Body of pancreas (tissue), 4 donors: ENCODE measurements at regions not wholly inside any gene's neighbourhood (a gene's known extent, or its start where the extent isn't known, plus 50 kb on each side); places are given as distances from the start of the nearest gene placed in this dataset.

Experiments
- ATAC-seq: fragments of 150-250 bp; one replicate; pipeline ENCODE4 v1.9.1; 2016
- DNase-seq, 4 donors: peaks; one replicate each; pipeline ENCODE4 v3.0.0-alpha.2; 2019
- H3K27ac ChIP-seq, 4 donors: fragments of 200-600 bp; sonication (generic); 1 replicate in 3 of 4; 2 replicates in 1 of 4; pipeline versions ENCODE4 v1.5.1 to v1.6.1; 2016 to 2019; ENCODE audit warnings: mild to moderate bottlenecking in 1 of 4, mixed read lengths in 1 of 4, moderate library complexity in 1 of 4
- H3K27me3 ChIP-seq, 2 donors: fragments of 200-600 bp; sonication (generic); one replicate each; pipeline ENCODE4 v1.6.0; 2016; ENCODE audit warnings: mild to moderate bottlenecking in 1 of 2
- H3K36me3 ChIP-seq, 2 donors: fragments of 200-600 bp; sonication (generic); replicated peaks in 1 of 2; 2 replicates each; pipeline ENCODE4 v1.5.1; 2016; ENCODE audit warnings: low read depth in 2 of 2; ENCODE audit not compliant: insufficient read depth in 1 of 2
- H3K4me1 ChIP-seq: fragments of 200-600 bp; sonication (generic); one replicate; pipeline ENCODE4 v1.6.0; 2016
- H3K4me3 ChIP-seq, 2 donors: fragments of 200-600 bp; sonication (generic); 1 replicate in 1 of 2; 2 replicates in 1 of 2; pipeline ENCODE4 v1.5.1; 2016 to 2019
- H3K9me3 ChIP-seq, 3 donors: fragments of 200-600 bp; sonication (generic); 1 replicate in 2 of 3; 2 replicates in 1 of 3; pipeline ENCODE4 v1.5.1; 2016
- CTCF ChIP-seq, 7 experiments: fragments of 450-650 bp in 4 of 7; fragments of 200-600 bp in 3 of 7; sonication (generic) in 3 of 7; IDR thresholded peaks; one replicate each; pipeline ENCODE4 v1.5.1; 2016 to 2019; ENCODE audit warnings: antibody characterized with exemption in 7 of 7
- POLR2A ChIP-seq, 3 donors: fragments of 450-650 bp; IDR thresholded peaks; one replicate each; pipeline ENCODE4 v1.6.1; 2016; ENCODE audit warnings: antibody characterized with exemption in 3 of 3, mild to moderate bottlenecking in 2 of 3
- WGBS, 2 donors: methylation state at CpG; one replicate each; pipeline ENCODE4 v1.1.5; 2017; 5-methylcytosine and 5-hydroxymethylcytosine counted together
- intact Hi-C: fragments of 100-400 bp; cut with DNase I; formaldehyde crosslinking; loops from one replicate; pipeline ENCODE4 v1.15.1; 2023

- no peaks in the 10 kb centered on the region for H3K36me3 ChIP-seq
- H3K27ac ChIP-seq = no peak overlapping the region
- 65 to 70% methylated on average over 4 of the region's 4 CpGs for WGBS, 2 donors
- H3K27me3 ChIP-seq = no peaks in the 10 kb centered on the region
- no peaks in the 10 kb centered on the region for H3K4me1 ChIP-seq
- no peaks in the 10 kb centered on the region for H3K9me3 ChIP-seq
- no peak for TF ChIP-seq CTCF (IDR thresholded peaks at IDR 0.05)
- TF ChIP-seq POLR2A (IDR thresholded peaks at IDR 0.05) = no peak
- intact Hi-C loops = no loop called here
- ATAC-seq = no peak
- no peak overlapping the region for H3K4me3 ChIP-seq
- no peak for DNase-seq
Measured at GRCh38 chr21:16022116-16022515, 292.3 kb downstream of the USP25 start.

- intact Hi-C loops = no loop called here
- H3K27me3 ChIP-seq = no peaks in the 10 kb centered on the region
- no peaks in the 10 kb centered on the region for H3K4me1 ChIP-seq
- H3K27ac ChIP-seq = no peak overlapping the region
- no peaks in the 10 kb centered on the region for H3K9me3 ChIP-seq
- TF ChIP-seq CTCF (IDR thresholded peaks at IDR 0.05) = no peak
- WGBS, 2 donors = 50 to 52% methylated on average over 3 of the region's 3 CpGs
- no peak overlapping the region for H3K4me3 ChIP-seq
- DNase-seq (no peak), ATAC-seq (no peak)
- no peaks in the 10 kb centered on the region for H3K36me3 ChIP-seq
Measured at GRCh38 chr21:16022921-16023320, 293.1 kb downstream of the USP25 start.

- Histone ChIP-seq H3K9me3 (no peaks in the 10 kb centered on the region), H3K4me3 (no peak overlapping the region), H3K4me1 (no peaks in the 10 kb centered on the region), H3K36me3 (no peaks in the 10 kb centered on the region), H3K27ac (no peak overlapping the region), H3K27me3 (no peaks in the 10 kb centered on the region)
- DNase-seq (no peak), ATAC-seq (no peak)
- 64 to 74% methylated on average over 2 of the region's 2 CpGs for WGBS, 2 donors
- TF ChIP-seq POLR2A (IDR thresholded peaks at IDR 0.05) (no peak), CTCF (IDR thresholded peaks at IDR 0.05) (no peak)
- intact Hi-C loops = no loop called here
Measured at GRCh38 chr21:16028142-16028541, 298.4 kb downstream of the USP25 start.

GRCh38 chr21:16028941-16029464 lies 299.2 kb downstream of the USP25 start:
- Histone ChIP-seq H3K27ac (no peak overlapping the region), H3K4me3 (no peak overlapping the region), H3K36me3 (no peaks in the 10 kb centered on the region), H3K27me3 (no peaks in the 10 kb centered on the region), H3K9me3 (no peaks in the 10 kb centered on the region), H3K4me1 (no peaks in the 10 kb centered on the region)
- no peak for ATAC-seq
- WGBS, 2 donors = 51 to 57% methylated on average over 2 of the region's 2 CpGs
- no peak for DNase-seq
- intact Hi-C loops = no loop called here
- TF ChIP-seq POLR2A (IDR thresholded peaks at IDR 0.05) = no peak
- TF ChIP-seq CTCF (IDR thresholded peaks at IDR 0.05) = no peak

- Histone ChIP-seq H3K4me1 (no peaks in the 10 kb centered on the region), H3K27ac (no peak overlapping the region), H3K36me3 (no peaks in the 10 kb centered on the region), H3K9me3 (no peaks in the 10 kb centered on the region), H3K4me3 (no peak overlapping the region), H3K27me3 (no peaks in the 10 kb centered on the region)
- intact Hi-C loops = no loop called here
- no peak for DNase-seq
- no peak for ATAC-seq
- TF ChIP-seq POLR2A (IDR thresholded peaks at IDR 0.05) (no peak), CTCF (IDR thresholded peaks at IDR 0.05) (no peak)
- WGBS, 2 donors = 65 to 87% methylated on average over 4 of the region's 4 CpGs
Measured at GRCh38 chr21:16033193-16033592, 303.4 kb downstream of the USP25 start.
